ENCODE measurements at regions not wholly inside any gene's neighbourhood (a gene's known extent, or its start where the extent isn't known, plus 50 kb on each side); places are given as distances from the start of the nearest gene placed in this dataset.
"Not testable (repeated sequence)": the region's sequence is repeated elsewhere in the genome, so short reads cannot be mapped to it uniquely, and the experiment has no call there.

DNA sequence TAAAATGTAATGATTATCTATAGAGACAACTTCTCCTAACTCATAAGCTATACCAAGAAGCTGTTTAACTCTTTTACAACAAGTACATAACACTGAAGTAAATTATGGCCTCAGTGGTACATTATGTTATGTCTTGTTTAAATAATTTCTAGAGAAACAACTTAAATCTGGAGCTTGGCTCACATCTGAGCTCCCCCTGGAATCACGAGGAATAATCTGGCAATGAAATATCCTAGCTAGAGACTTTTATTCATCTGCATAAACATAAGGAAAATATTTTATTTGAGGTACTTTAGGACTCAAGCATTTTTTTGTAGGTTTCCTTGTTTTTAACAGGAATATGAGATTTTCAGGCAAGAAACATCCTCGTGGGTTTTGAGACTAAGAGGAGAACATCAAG is 354.7 kb upstream of the SLC7A11 start:
- no peaks in the 10 kb centered on the region for H3K27me3 Mint-ChIP-seq
- no peaks in the 10 kb centered on the region for H3K9me3 Mint-ChIP-seq
- no peaks in the 10 kb centered on the region for H3K36me3 Mint-ChIP-seq
- H3K27ac Mint-ChIP-seq: no peak overlapping the region
- no peaks in the 10 kb centered on the region for H3K4me1 Mint-ChIP-seq
- no peak for ATAC-seq
- H3K4me3 Mint-ChIP-seq: no peak overlapping the region

DNA sequence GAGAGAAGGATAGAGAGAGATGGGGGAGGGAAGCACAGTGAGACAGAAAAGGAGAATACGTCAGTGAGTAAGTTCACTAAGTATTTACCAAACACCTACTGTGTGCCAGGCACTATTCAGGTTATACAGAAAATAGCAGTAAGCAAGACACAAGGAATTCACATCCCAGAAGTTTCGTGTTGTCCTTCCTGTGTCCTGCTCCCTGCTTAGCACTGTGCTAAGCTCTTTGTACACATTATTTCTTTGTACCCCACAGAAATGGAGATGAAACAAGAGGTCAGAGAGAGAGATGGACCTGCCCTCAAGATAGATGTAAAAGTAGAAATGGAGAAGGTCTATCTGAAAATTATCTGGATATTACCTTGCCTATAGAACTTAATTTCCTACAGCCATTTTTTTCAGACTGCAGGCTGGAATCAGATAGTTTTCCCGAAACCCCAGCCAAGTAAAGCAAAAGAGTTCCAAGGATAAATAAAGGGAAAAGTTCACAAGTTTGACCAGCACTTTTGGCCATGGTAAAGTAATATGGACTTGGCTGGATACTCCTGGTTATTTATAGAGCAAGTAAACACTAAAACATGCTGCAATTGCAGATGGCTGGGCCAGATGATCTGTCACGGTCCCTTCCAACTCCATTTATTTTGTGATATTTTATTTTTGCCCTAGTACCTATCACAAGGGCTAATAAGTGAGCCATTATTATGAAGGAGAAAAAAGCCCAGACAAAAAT is 353.7 kb upstream of the SLC7A11 start:
- H3K27ac Mint-ChIP-seq: no peak overlapping the region
- no peaks in the 10 kb centered on the region for H3K27me3 Mint-ChIP-seq
- no peaks in the 10 kb centered on the region for H3K9me3 Mint-ChIP-seq
- H3K36me3 Mint-ChIP-seq: no peaks in the 10 kb centered on the region
- ATAC-seq: no peak
- H3K4me3 Mint-ChIP-seq: no peak overlapping the region
- no peaks in the 10 kb centered on the region for H3K4me1 Mint-ChIP-seq

DNA sequence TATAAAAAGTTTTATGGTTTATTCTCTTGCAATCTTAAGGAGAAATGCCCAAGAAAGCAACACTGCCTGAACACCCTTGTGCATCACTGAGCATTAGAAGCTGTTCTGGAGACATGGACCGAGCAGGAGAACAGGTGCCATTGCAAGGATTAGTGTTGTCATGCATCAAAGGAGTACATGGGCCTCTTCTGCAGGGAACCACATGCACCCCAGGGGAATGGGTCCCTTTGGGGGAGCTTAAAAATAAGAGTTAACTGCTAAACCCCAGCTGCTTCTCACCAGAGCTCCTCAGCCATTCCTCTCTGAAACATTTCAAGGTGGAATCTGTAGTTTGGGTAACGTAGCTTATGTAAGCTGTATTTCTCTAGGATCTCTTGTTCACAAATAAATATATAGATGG is 353.0 kb upstream of the SLC7A11 start:
- no peaks in the 10 kb centered on the region for H3K27me3 Mint-ChIP-seq
- no peaks in the 10 kb centered on the region for H3K9me3 Mint-ChIP-seq
- H3K36me3 Mint-ChIP-seq: no peaks in the 10 kb centered on the region
- no peak overlapping the region for H3K27ac Mint-ChIP-seq
- H3K4me1 Mint-ChIP-seq: no peaks in the 10 kb centered on the region
- H3K4me3 Mint-ChIP-seq: no peak overlapping the region
- ATAC-seq: no peak

DNA sequence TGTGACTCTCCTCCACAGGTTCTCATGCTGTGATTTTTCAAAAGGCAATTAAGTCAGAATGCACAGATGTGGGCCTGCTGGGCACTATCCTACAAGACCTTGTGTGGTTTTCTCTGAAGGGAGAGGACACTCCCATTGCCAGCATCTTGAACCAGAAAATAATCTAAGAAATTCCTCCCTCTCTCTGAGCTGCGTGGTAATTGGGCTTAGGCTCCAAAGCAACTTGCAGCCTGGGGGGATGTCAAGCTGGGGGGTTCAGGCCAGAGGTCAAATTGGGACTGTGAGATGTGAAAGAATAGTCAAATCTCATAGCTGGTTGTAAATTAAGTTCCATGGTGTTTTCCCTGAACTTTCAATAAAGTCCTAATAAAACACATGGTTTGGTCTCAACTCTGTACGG is 350.6 kb upstream of the SLC7A11 start:
- H3K9me3 Mint-ChIP-seq: no peaks in the 10 kb centered on the region
- no peaks in the 10 kb centered on the region for H3K4me1 Mint-ChIP-seq
- no peak overlapping the region for H3K4me3 Mint-ChIP-seq
- H3K27me3 Mint-ChIP-seq: no peaks in the 10 kb centered on the region
- no peaks in the 10 kb centered on the region for H3K36me3 Mint-ChIP-seq
- ATAC-seq: no peak
- H3K27ac Mint-ChIP-seq: no peak overlapping the region

DNA sequence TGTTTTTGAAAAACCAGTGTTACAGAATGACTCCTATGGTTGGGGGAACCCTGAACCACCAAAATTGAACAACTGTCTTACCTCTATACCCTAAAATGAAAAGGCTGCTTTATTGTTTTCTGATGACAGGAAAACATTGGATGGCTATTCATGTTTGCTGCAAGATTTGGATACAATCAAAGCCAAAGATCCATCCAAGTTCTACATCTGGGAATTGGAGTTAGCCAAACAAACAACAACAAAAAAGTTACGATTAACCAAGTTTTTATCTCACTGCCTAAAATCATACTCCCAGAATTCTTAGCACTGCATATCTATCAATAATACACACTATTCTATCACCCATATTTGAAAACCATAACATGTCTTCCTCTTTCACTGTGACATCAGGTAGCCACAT is 349.7 kb upstream of the SLC7A11 start:
- Mint-ChIP-seq H3K27ac (no peak overlapping the region), H3K9me3 (peaks cover 5% of the 10 kb centered on the region), H3K27me3 (no peaks in the 10 kb centered on the region), H3K4me1 (no peaks in the 10 kb centered on the region), H3K4me3 (no peak overlapping the region), H3K36me3 (no peaks in the 10 kb centered on the region)
- ATAC-seq: no peak

DNA sequence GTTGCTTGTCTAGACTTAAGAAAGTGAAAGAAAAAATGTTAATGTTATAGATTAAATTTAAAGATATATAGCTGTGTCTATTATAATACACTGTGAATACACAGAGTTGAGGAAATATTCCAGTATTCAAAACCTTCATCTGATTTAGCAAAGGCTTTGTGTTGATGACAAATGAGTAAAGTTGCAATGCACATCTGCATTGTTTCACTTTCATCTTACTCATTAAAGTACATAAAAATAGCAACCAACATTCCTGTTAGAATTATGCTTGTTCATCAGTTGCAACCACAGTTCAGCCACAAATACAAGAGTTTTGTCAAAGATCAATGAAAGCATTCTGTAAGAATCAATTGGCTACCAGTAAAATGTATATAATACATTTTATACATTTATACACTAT is 346.4 kb upstream of the SLC7A11 start:
- no peak for ATAC-seq
- Mint-ChIP-seq H3K4me1 (no peaks in the 10 kb centered on the region), H3K9me3 (peaks cover 5% of the 10 kb centered on the region), H3K27me3 (no peaks in the 10 kb centered on the region), H3K36me3 (no peaks in the 10 kb centered on the region), H3K27ac (no peak overlapping the region), H3K4me3 (no peak overlapping the region)

DNA sequence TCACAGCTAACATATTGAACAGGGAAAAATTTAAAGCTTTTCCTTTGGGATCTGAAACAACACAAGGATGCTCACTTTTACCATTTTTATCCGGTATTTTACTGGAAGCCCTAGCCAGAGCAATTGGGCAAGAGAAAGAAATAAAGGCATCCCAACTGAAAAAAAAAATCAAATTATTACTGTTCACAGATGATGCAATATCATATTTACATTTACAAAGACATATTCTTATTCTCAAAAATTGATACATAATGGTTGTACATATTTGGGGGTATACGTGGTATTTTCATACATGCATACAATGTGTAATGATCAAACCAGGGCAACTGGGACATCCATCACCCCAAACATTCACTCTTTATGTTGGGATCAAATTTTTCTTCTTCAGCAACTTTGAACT is 337.0 kb upstream of the SLC7A11 start:
- no peaks in the 10 kb centered on the region for H3K36me3 Mint-ChIP-seq
- no peak overlapping the region for H3K27ac Mint-ChIP-seq
- no peaks in the 10 kb centered on the region for H3K4me1 Mint-ChIP-seq
- peaks cover 25% of the 10 kb centered on the region for H3K9me3 Mint-ChIP-seq
- no peak overlapping the region for H3K4me3 Mint-ChIP-seq
- H3K27me3 Mint-ChIP-seq: no peaks in the 10 kb centered on the region
- no peak for ATAC-seq

DNA sequence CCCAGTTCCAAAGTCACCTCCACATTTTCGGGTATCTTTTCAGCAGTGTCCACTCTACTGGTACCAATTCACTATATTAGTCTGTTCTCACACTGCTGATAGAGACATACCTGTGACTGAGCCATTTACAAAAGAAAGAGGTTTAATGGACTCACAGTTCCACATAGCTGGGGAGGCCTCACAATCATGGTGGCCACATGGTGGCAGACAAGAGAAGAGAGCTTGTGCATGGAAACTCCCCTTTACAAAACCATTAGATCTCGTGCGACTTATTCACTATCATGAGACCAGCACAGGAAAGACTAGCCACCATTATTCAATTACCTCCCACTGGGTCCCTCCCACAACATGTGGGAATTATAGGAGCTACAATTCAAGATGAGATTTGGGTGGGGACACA is 335.7 kb upstream of the SLC7A11 start:
- H3K27ac Mint-ChIP-seq, H3K4me1 Mint-ChIP-seq, H3K27me3 Mint-ChIP-seq, H3K4me3 Mint-ChIP-seq, H3K36me3 Mint-ChIP-seq, ATAC-seq: not testable (repeated sequence)
- peaks cover 25% of the 10 kb centered on the region for H3K9me3 Mint-ChIP-seq

DNA sequence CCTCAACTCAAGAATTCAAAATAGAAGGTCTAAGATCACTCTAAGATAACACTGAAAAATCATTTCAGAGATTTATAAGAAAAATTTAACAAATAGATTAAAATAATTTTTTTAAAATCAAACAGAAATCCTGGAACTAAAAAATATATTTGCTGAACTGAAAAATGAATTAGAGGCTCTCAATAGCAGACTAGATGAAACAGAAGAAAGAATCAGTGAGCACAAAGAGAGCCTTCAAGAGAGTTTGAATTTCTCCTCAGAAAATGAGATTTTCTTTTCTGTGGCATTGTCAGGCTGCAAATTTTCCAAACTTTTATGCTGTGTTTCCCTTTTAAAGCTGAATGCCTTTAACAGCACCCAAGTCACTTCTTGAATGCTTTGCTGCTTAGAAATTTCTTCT is 335.0 kb upstream of the SLC7A11 start:
- peaks cover 25% of the 10 kb centered on the region for H3K9me3 Mint-ChIP-seq
- H3K27ac Mint-ChIP-seq: no peak overlapping the region
- H3K36me3 Mint-ChIP-seq: no peaks in the 10 kb centered on the region
- H3K4me3 Mint-ChIP-seq: no peak overlapping the region
- H3K27me3 Mint-ChIP-seq: no peaks in the 10 kb centered on the region
- H3K4me1 Mint-ChIP-seq: no peaks in the 10 kb centered on the region
- ATAC-seq: no peak

DNA sequence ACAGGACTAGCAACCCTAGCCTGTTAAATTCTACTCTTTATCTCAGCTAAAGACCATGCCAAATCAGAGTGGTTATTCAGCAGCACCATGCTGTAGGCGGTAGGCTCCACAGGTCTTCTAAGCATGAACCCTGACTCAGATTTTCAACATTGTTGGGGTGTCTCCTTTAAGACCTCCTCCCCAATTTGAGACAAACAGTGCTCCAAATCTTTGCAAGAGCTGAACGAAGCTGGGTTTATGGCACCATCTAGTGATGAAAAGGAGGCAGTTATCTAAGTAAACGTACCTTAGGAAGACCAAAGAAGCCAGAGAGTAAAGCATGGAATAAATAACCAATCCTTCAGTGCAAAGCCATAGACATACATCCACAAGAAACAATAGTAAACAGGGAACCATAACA is 334.5 kb upstream of the SLC7A11 start:
- no peak for ATAC-seq
- no peaks in the 10 kb centered on the region for H3K27me3 Mint-ChIP-seq
- H3K27ac Mint-ChIP-seq: no peak overlapping the region
- no peaks in the 10 kb centered on the region for H3K4me1 Mint-ChIP-seq
- no peaks in the 10 kb centered on the region for H3K36me3 Mint-ChIP-seq
- no peak overlapping the region for H3K4me3 Mint-ChIP-seq
- peaks cover 25% of the 10 kb centered on the region for H3K9me3 Mint-ChIP-seq

DNA sequence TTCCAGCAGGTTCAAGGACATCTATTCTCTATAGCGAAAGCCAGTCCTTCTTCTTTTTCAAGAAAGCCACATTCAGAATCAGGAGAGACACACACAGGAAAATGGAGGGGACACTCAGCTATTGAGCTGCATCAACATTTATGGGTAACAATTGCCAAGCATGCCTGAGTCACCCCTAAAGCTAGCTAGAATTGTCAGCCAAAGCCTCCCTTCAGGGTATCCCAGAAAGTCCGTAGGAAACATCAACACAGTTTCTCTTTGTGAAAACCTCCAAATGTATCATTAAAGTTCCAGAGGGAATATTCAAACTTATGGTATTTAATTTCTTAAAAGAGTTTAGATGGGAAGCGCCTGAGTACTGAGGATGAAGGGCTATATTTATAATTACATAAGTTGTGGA is 331.1 kb upstream of the SLC7A11 start:
- H3K36me3 Mint-ChIP-seq: no peaks in the 10 kb centered on the region
- H3K4me1 Mint-ChIP-seq: no peaks in the 10 kb centered on the region
- ATAC-seq: no peak
- no peaks in the 10 kb centered on the region for H3K27me3 Mint-ChIP-seq
- H3K4me3 Mint-ChIP-seq: no peak overlapping the region
- no peak overlapping the region for H3K27ac Mint-ChIP-seq
- H3K9me3 Mint-ChIP-seq: peaks cover 12% of the 10 kb centered on the region

DNA sequence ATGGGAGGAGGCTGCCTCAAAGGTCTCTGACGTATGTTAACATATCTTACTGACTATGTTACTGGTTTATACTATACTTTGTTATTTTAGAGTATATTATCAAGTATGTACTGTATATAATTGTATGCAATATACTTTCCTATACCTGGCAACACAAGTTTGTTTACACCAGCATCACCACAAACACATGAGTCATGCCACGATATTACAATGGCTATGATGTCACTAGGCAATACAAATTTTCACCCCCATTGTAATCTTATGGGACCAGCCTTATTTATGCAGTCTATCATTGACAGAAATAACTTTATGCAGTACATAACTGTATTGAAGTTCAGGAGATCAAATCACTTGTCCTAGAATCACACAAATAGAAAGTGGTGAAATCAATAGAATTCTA is 329.9 kb upstream of the SLC7A11 start:
- no peak overlapping the region for H3K4me3 Mint-ChIP-seq
- no peak for ATAC-seq
- H3K36me3 Mint-ChIP-seq: no peaks in the 10 kb centered on the region
- H3K4me1 Mint-ChIP-seq: no peaks in the 10 kb centered on the region
- no peaks in the 10 kb centered on the region for H3K27me3 Mint-ChIP-seq
- no peak overlapping the region for H3K27ac Mint-ChIP-seq
- peaks cover 3% of the 10 kb centered on the region for H3K9me3 Mint-ChIP-seq

DNA sequence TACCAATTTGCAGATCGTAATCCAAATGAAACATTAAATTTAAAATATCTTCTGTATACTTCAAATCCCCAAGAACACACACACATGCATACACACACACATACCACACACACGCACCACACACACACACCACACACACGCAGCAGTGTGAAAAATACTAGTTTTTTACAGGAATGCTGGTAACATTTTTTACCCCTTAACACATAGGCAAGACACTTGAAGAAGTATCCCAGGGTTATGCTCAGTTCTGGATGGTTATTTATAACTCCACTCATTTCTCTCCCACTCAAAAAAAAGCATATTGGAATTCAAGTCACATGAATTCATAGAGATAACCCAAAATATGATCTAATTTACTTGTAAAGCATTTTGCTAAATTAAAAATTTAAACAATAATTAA is 325.5 kb upstream of the SLC7A11 start:
- H3K27ac Mint-ChIP-seq: no peak overlapping the region
- ATAC-seq: no peak
- H3K9me3 Mint-ChIP-seq: no peaks in the 10 kb centered on the region
- no peaks in the 10 kb centered on the region for H3K36me3 Mint-ChIP-seq
- H3K27me3 Mint-ChIP-seq: no peaks in the 10 kb centered on the region
- H3K4me1 Mint-ChIP-seq: no peaks in the 10 kb centered on the region
- H3K4me3 Mint-ChIP-seq: no peak overlapping the region

DNA sequence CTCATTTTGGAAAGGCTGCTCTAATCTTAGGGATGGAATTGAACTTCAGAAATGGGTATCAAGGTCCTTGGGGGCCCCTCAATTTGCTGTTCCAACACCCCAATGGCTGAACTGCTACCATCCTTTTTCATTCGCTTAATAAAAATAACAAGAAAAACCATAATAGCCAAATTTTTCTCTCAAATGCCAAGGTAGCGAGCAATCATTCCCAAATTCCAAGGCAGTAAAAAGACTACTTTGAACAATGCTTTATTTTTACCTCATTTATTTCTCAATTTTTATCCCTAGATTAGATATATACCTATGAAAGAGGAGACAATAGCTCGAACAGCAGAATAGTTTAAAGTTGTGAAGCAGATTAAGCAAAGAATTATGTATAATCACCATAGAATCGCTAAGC is 323.4 kb upstream of the SLC7A11 start:
- Mint-ChIP-seq H3K9me3 (no peaks in the 10 kb centered on the region), H3K27ac (no peak overlapping the region), H3K4me1 (no peaks in the 10 kb centered on the region), H3K36me3 (no peaks in the 10 kb centered on the region), H3K4me3 (no peak overlapping the region), H3K27me3 (no peaks in the 10 kb centered on the region)
- ATAC-seq: no peak

DNA sequence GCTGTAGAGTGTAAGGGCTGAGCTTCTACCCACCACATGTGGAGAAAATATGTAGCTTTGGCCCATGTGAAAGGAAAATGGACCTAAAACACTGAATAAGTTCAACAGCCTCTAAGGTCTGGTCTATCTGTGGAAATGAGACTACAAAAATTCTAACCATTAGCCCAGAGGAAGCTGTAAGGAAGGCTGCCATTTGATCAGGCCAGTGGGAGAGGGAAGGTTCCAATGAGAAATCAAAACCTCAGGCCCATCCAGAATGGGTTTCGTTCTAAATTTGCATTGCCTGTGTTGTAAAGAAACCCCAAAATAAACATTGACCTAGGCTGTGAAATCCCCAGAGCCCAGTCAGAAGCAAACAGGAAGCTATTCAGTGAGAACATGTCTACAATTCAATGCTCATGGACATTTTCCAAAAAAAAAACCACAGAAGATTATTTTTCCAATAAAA is 320.4 kb upstream of the SLC7A11 start:
- Mint-ChIP-seq H3K36me3 (no peaks in the 10 kb centered on the region), H3K9me3 (no peaks in the 10 kb centered on the region), H3K27ac (no peak overlapping the region), H3K27me3 (no peaks in the 10 kb centered on the region), H3K4me3 (no peak overlapping the region), H3K4me1 (no peaks in the 10 kb centered on the region)
- ATAC-seq: no peak

DNA sequence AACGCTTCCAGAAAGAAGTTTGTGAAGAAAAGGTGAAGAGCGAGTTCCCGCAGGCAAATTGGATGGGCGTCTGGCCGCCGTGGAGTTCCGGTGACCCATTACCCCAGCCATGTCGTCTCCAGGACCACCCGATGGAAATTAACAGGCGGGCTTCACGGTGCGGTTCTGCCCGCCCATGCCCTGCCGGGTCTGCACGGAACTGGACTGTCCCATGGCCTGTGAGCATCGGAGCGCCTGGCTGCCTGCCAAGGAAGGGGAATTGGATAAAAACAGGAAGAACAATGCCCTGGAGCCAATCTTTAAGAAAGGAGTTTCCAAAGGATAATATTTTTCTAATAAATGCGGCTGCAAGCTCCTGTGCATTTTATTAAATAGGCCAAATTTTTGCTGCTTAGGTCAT is 319.8 kb upstream of the SLC7A11 start:
- Mint-ChIP-seq H3K36me3 (no peaks in the 10 kb centered on the region), H3K27me3 (no peaks in the 10 kb centered on the region), H3K4me3 (no peak overlapping the region), H3K4me1 (no peaks in the 10 kb centered on the region), H3K27ac (no peak overlapping the region), H3K9me3 (no peaks in the 10 kb centered on the region)
- no peak for ATAC-seq
